MM.1S (cell line): ENCODE measurements at regions not wholly inside any gene's neighbourhood (a gene's known extent, or its start where the extent isn't known, plus 50 kb on each side); places are given as distances from the start of the nearest gene placed in this dataset.

Source experiments
- EZH2 ChIP-seq: fragments of 300-600 bp; sonication (generic); optimal IDR thresholded peaks from 2 replicates; pipeline ENCODE3; 2017; ENCODE audit warnings: low read depth, mild to moderate bottlenecking, antibody characterized with exemption, low read length, mixed read lengths
- EZH2phosphoT487 ChIP-seq: fragments of 300-600 bp; sonication (generic); IDR thresholded peaks from 2 replicates; pipeline ENCODE4 v1.6.1; 2018; ENCODE audit warnings: antibody characterized with exemption, low read length
- TF ChIP-seq, protein P1 (sequence below): fragments of 300-600 bp; sonication (generic); IDR thresholded peaks from 2 replicates; pipeline ENCODE4 v1.5.1; 2016; ENCODE audit warnings: antibody characterized with exemption, low read length, mixed read lengths

- TF ChIP-seq EZH2 = no peak
- TF ChIP-seq, protein P1, sequence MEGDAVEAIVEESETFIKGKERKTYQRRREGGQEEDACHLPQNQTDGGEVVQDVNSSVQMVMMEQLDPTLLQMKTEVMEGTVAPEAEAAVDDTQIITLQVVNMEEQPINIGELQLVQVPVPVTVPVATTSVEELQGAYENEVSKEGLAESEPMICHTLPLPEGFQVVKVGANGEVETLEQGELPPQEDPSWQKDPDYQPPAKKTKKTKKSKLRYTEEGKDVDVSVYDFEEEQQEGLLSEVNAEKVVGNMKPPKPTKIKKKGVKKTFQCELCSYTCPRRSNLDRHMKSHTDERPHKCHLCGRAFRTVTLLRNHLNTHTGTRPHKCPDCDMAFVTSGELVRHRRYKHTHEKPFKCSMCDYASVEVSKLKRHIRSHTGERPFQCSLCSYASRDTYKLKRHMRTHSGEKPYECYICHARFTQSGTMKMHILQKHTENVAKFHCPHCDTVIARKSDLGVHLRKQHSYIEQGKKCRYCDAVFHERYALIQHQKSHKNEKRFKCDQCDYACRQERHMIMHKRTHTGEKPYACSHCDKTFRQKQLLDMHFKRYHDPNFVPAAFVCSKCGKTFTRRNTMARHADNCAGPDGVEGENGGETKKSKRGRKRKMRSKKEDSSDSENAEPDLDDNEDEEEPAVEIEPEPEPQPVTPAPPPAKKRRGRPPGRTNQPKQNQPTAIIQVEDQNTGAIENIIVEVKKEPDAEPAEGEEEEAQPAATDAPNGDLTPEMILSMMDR = no peak
- TF ChIP-seq EZH2phosphoT487 = no peak
These were observed 64.7 kb downstream of the AVPR1A start for GRCh38 chr12:63086149-63086915.
